ENCODE measurements at regions not wholly inside any gene's neighbourhood (a gene's known extent, or its start where the extent isn't known, plus 50 kb on each side); places are given as distances from the start of the nearest gene placed in this dataset.

- TF ChIP-seq CTCF (IDR thresholded peaks at IDR 0.05), result no peak
These were observed 437.7 kb downstream of the SI start for GRCh38 chr3:164640591-164640990.

- no peak for TF ChIP-seq CTCF (IDR thresholded peaks at IDR 0.05)
These were observed 457.3 kb downstream of the SI start for GRCh38 chr3:164620956-164621355.

- no peak for TF ChIP-seq CTCF (IDR thresholded peaks at IDR 0.05)
These were observed 457.9 kb downstream of the SI start for GRCh38 chr3:164620423-164620822.

- TF ChIP-seq CTCF (IDR thresholded peaks at IDR 0.05), result no peak
These were observed 465.5 kb downstream of the SI start for GRCh38 chr3:164612751-164613150.

- TF ChIP-seq CTCF (IDR thresholded peaks at IDR 0.05), result no peak
These were observed 469.6 kb downstream of the SI start for GRCh38 chr3:164608554-164609276.

GRCh38 chr3:164604687-164605086, 473.6 kb downstream of the SI start:
- no peak for TF ChIP-seq CTCF (IDR thresholded peaks at IDR 0.05)

GRCh38 chr3:164577667-164578210, 500.6 kb downstream of the SI start:
- TF ChIP-seq CTCF (IDR thresholded peaks at IDR 0.05), result no peak
